GM23338 (cell line): ENCODE measurements at regions not wholly inside any gene's neighbourhood (a gene's known extent, or its start where the extent isn't known, plus 50 kb on each side); places are given as distances from the start of the nearest gene placed in this dataset.

ENCODE experiments used
- ATAC-seq: fragments of 200-7000 bp; cut with Tn5 transposase; 3 replicates; pipeline ENCODE4 v1.9.1; 2020
- DNase-seq: peaks from one replicate; pipeline ENCODE4 v3.0.0-alpha.2; 2015; ENCODE audit warnings: low spot score
- H2AFZ ChIP-seq: fragments of 200-600 bp; sonication (generic); 2 replicates; pipeline ENCODE4 v1.8.0; 2016; ENCODE audit warnings: antibody characterized with exemption, mild to moderate bottlenecking, moderate library complexity
- H3F3A ChIP-seq: fragments of 200-600 bp; sonication (generic); replicated peaks from 2 replicates; pipeline ENCODE4 v1.8.0; 2017; ENCODE audit warnings: antibody characterized with exemption, mixed run types, low read depth
- H3K27ac ChIP-seq: fragments of 200-600 bp; sonication (generic); 2 replicates; pipeline ENCODE4 v1.6.1; 2016; ENCODE audit warnings: low read depth
- H3K27me3 ChIP-seq: fragments of 200-600 bp; sonication (generic); 2 replicates; pipeline ENCODE4 v1.8.0; 2016; ENCODE audit warnings: mild to moderate bottlenecking, mixed run types, moderate library complexity; ENCODE audit not compliant: insufficient read depth
- H3K36me3 ChIP-seq: fragments of 200-600 bp; sonication (generic); 2 replicates; pipeline ENCODE4 v1.8.0; 2016; ENCODE audit warnings: mild to moderate bottlenecking; ENCODE audit not compliant: insufficient read depth
- H3K4me1 ChIP-seq: fragments of 200-600 bp; sonication (generic); 2 replicates; pipeline ENCODE4 v1.8.0; 2016; ENCODE audit warnings: mild to moderate bottlenecking, moderate library complexity; ENCODE audit not compliant: insufficient read depth
- H3K4me2 ChIP-seq: fragments of 200-600 bp; sonication (generic); 2 replicates; pipeline ENCODE4 v1.7.1; 2017; ENCODE audit warnings: mixed run types
- H3K4me3 ChIP-seq: fragments of 200-600 bp; sonication (generic); 2 replicates; pipeline ENCODE4 v1.6.1; 2016; ENCODE audit warnings: mixed run types
- H3K79me2 ChIP-seq: fragments of 200-600 bp; sonication (generic); replicated peaks from 2 replicates; pipeline ENCODE4 v1.8.0; 2017; ENCODE audit warnings: mild to moderate bottlenecking; ENCODE audit not compliant: insufficient read depth
- H3K9me2 ChIP-seq: fragments of 200-600 bp; sonication (generic); 2 replicates; pipeline ENCODE4 v1.8.0; 2017; ENCODE audit not compliant: insufficient read depth
- H4K20me1 ChIP-seq: fragments of 200-600 bp; sonication (generic); replicated peaks from 2 replicates; pipeline ENCODE4 v1.8.0; 2017; ENCODE audit warnings: mild to moderate bottlenecking; ENCODE audit not compliant: insufficient read depth
- H3K27ac Mint-ChIP-seq: 2 replicates; pipeline ENCODE4 v1.8.0; 2020; ENCODE audit warnings: inconsistent platforms, mild to moderate bottlenecking, moderate library complexity, mixed read lengths
- H3K27me3 Mint-ChIP-seq: 3 replicates; pipeline ENCODE4 v1.8.0; 2022; ENCODE audit warnings: low read depth, mild to moderate bottlenecking, moderate library complexity, mixed read lengths, inconsistent platforms; ENCODE audit not compliant: insufficient read depth, poor library complexity
- H3K36me3 Mint-ChIP-seq: 3 replicates; pipeline ENCODE4 v1.8.0; 2021; ENCODE audit warnings: low read depth, mild to moderate bottlenecking, inconsistent platforms, moderate library complexity, mixed read lengths
- H3K4me1 Mint-ChIP-seq: 3 replicates; pipeline ENCODE4 v1.8.0; 2020; ENCODE audit warnings: mild to moderate bottlenecking, inconsistent platforms, mixed read lengths
- H3K4me3 Mint-ChIP-seq: 3 replicates; pipeline ENCODE4 v1.8.0; 2021; ENCODE audit warnings: moderate library complexity, mild to moderate bottlenecking, inconsistent platforms, mixed read lengths
- H3K9me3 Mint-ChIP-seq: 3 replicates; pipeline ENCODE4 v1.8.0; 2020; ENCODE audit warnings: moderate library complexity, mild to moderate bottlenecking, inconsistent platforms, mixed read lengths
- CREB1 ChIP-seq: fragments of 250-450 bp; sonication (Bioruptor Pico); IDR thresholded peaks from 2 replicates; pipeline ENCODE4 v1.5.0; 2020; ENCODE audit warnings: low read depth, mild to moderate bottlenecking, moderate library complexity
- EZH2 ChIP-seq: fragments of 200-600 bp; sonication (generic); IDR thresholded peaks from one replicate; pipeline ENCODE4 v1.8.0; 2017; ENCODE audit warnings: antibody characterized with exemption, mild to moderate bottlenecking, low read depth; ENCODE audit not compliant: unreplicated experiment
- JUNB ChIP-seq: IDR thresholded peaks from one replicate; pipeline ENCODE4 v1.6.1; 2016; ENCODE audit warnings: antibody characterized with exemption; ENCODE audit not compliant: unreplicated experiment
- ZNF331 ChIP-seq: fragments of 250-450 bp; sonication (Bioruptor Pico); IDR thresholded peaks from 2 replicates; pipeline ENCODE4 v1.5.0; 2020; ENCODE audit warnings: low read depth, mild to moderate bottlenecking, moderate library complexity
- TF ChIP-seq, protein P1 (sequence below): IDR thresholded peaks from 2 replicates; pipeline ENCODE4 v1.6.1; 2016; ENCODE audit warnings: antibody characterized with exemption
- TF ChIP-seq, protein P2 (sequence below), 2 experiments: fragments of 200-600 bp in 1 of 2; sonication (generic) in 1 of 2; conservative IDR thresholded peaks; 2 replicates each; pipeline versions ENCODE4 v1.5.1 to v1.6.1; 2016 to 2017; ENCODE audit warnings: antibody characterized with exemption in 2 of 2, low read depth in 2 of 2, mild to moderate bottlenecking in 2 of 2, moderate library complexity in 1 of 2
- TF ChIP-seq, protein P3 (sequence below): fragments of 250-450 bp; sonication (Bioruptor Pico); IDR thresholded peaks from 2 replicates; pipeline ENCODE4 v1.5.0; 2020; ENCODE audit warnings: mild to moderate bottlenecking, moderate library complexity

DNA sequence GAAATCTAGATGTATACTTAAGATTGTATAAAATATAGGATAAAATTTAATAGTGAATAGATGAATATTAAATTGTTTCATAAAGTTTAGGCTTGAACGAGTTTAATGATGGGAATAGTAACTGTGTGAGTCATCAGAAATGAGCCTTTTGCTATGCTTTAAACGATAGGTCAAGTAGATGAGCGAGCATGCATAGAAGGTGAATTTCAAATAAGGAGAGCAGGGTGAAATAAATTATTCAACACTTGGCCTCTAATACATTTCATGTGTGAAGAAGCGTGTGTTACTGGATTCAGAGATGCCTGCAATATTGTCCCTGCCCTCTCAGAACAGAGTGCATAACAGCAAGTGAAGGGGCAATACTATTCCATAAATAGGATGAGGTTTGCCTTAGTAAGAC, 74.4 kb upstream of the EYA4 start:
- no peak overlapping the region for H3K27ac Mint-ChIP-seq
- H3K27me3 ChIP-seq = no peaks in the 10 kb centered on the region
- no peak overlapping the region for H2AFZ ChIP-seq
- H3K4me1 ChIP-seq = peaks cover 3% of the 10 kb centered on the region; the same call in 1 of the 2 replicates
- H3K9me3 Mint-ChIP-seq = peaks cover under 1% of the 10 kb centered on the region; the same call in 2 of the 3 replicates
- no peaks in the 10 kb centered on the region for H3F3A ChIP-seq
- peaks cover 12% of the 10 kb centered on the region; the same call in 1 of the 2 replicates for H3K9me2 ChIP-seq
- no peak overlapping the region for H3K4me3 ChIP-seq
- no peaks in the 10 kb centered on the region for H4K20me1 ChIP-seq
- H3K27me3 Mint-ChIP-seq = no peaks in the 10 kb centered on the region
- TF ChIP-seq, protein P1, sequence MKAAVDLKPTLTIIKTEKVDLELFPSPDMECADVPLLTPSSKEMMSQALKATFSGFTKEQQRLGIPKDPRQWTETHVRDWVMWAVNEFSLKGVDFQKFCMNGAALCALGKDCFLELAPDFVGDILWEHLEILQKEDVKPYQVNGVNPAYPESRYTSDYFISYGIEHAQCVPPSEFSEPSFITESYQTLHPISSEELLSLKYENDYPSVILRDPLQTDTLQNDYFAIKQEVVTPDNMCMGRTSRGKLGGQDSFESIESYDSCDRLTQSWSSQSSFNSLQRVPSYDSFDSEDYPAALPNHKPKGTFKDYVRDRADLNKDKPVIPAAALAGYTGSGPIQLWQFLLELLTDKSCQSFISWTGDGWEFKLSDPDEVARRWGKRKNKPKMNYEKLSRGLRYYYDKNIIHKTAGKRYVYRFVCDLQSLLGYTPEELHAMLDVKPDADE = no peak
- no peak for DNase-seq
- H3K36me3 Mint-ChIP-seq = peaks cover 5% of the 10 kb centered on the region; the same call in 1 of the 3 replicates
- no peaks in the 10 kb centered on the region for H3K79me2 ChIP-seq
- no peak for ATAC-seq
- no peak overlapping the region for H3K4me2 ChIP-seq
- H3K36me3 ChIP-seq = no peaks in the 10 kb centered on the region
- no peak overlapping the region for H3K4me3 Mint-ChIP-seq
- H3K27ac ChIP-seq = no peak overlapping the region
- H3K4me1 Mint-ChIP-seq = peaks cover 15% of the 10 kb centered on the region

DNA sequence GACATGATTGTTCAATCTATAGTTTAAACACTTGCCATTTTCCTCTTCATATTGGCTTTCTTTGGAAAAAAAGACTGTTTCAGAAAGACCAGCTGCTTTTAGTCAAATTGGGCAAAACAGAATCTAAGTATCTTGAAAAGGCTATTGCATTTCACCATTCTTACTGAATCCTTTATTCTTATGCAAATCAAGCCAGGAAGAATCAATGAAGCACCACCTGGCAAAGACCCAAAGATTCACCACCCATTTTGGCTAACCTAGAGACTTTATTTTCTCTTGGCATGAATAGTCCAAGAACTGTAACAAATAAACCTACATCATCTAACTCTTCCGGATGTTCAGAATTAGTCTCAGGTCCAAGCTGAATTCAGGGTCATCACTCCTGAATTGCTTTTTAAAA, 71.3 kb upstream of the EYA4 start:
- DNase-seq (peak; percentile 52), ATAC-seq (peak; percentile 47)
- Histone ChIP-seq H2AFZ (no peak overlapping the region), H3K27ac (peak overlapping the region; percentile 8; the same call in 1 of the 2 replicates), H3K4me3 (no peak overlapping the region), H3K4me2 (0 out of 2 replicates have a peak overlapping the region, but pooled peaks have one; percentile 1), H3K4me1 (peaks cover 3% of the 10 kb centered on the region; the same call in 1 of the 2 replicates), H3K36me3 (no peaks in the 10 kb centered on the region), H3F3A (no peaks in the 10 kb centered on the region), H3K9me2 (peaks cover 6% of the 10 kb centered on the region; the same call in 1 of the 2 replicates), H3K27me3 (no peaks in the 10 kb centered on the region), H4K20me1 (no peaks in the 10 kb centered on the region), H3K79me2 (no peaks in the 10 kb centered on the region)
- H3K4me3 Mint-ChIP-seq = no peak overlapping the region
- peaks cover 23% of the 10 kb centered on the region for H3K9me3 Mint-ChIP-seq
- peaks cover 26% of the 10 kb centered on the region for H3K36me3 Mint-ChIP-seq
- no peaks in the 10 kb centered on the region for H3K27me3 Mint-ChIP-seq
- H3K4me1 Mint-ChIP-seq = peaks cover 15% of the 10 kb centered on the region
- H3K27ac Mint-ChIP-seq = peak overlapping the region; percentile 46; the same call in 1 of the 2 replicates
- TF ChIP-seq, protein P1 = no peak
- TF ChIP-seq, protein P2, sequence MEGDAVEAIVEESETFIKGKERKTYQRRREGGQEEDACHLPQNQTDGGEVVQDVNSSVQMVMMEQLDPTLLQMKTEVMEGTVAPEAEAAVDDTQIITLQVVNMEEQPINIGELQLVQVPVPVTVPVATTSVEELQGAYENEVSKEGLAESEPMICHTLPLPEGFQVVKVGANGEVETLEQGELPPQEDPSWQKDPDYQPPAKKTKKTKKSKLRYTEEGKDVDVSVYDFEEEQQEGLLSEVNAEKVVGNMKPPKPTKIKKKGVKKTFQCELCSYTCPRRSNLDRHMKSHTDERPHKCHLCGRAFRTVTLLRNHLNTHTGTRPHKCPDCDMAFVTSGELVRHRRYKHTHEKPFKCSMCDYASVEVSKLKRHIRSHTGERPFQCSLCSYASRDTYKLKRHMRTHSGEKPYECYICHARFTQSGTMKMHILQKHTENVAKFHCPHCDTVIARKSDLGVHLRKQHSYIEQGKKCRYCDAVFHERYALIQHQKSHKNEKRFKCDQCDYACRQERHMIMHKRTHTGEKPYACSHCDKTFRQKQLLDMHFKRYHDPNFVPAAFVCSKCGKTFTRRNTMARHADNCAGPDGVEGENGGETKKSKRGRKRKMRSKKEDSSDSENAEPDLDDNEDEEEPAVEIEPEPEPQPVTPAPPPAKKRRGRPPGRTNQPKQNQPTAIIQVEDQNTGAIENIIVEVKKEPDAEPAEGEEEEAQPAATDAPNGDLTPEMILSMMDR (conservative IDR thresholded peaks at IDR 0.05; ENCODE audit: low read depth in 2 of 2) = no peak
- TF ChIP-seq ZNF331 (CRISPR knock-in tag) (no peak), EZH2 (no peak), JUNB (no peak), CREB1 (no peak)
- TF ChIP-seq, protein P3, sequence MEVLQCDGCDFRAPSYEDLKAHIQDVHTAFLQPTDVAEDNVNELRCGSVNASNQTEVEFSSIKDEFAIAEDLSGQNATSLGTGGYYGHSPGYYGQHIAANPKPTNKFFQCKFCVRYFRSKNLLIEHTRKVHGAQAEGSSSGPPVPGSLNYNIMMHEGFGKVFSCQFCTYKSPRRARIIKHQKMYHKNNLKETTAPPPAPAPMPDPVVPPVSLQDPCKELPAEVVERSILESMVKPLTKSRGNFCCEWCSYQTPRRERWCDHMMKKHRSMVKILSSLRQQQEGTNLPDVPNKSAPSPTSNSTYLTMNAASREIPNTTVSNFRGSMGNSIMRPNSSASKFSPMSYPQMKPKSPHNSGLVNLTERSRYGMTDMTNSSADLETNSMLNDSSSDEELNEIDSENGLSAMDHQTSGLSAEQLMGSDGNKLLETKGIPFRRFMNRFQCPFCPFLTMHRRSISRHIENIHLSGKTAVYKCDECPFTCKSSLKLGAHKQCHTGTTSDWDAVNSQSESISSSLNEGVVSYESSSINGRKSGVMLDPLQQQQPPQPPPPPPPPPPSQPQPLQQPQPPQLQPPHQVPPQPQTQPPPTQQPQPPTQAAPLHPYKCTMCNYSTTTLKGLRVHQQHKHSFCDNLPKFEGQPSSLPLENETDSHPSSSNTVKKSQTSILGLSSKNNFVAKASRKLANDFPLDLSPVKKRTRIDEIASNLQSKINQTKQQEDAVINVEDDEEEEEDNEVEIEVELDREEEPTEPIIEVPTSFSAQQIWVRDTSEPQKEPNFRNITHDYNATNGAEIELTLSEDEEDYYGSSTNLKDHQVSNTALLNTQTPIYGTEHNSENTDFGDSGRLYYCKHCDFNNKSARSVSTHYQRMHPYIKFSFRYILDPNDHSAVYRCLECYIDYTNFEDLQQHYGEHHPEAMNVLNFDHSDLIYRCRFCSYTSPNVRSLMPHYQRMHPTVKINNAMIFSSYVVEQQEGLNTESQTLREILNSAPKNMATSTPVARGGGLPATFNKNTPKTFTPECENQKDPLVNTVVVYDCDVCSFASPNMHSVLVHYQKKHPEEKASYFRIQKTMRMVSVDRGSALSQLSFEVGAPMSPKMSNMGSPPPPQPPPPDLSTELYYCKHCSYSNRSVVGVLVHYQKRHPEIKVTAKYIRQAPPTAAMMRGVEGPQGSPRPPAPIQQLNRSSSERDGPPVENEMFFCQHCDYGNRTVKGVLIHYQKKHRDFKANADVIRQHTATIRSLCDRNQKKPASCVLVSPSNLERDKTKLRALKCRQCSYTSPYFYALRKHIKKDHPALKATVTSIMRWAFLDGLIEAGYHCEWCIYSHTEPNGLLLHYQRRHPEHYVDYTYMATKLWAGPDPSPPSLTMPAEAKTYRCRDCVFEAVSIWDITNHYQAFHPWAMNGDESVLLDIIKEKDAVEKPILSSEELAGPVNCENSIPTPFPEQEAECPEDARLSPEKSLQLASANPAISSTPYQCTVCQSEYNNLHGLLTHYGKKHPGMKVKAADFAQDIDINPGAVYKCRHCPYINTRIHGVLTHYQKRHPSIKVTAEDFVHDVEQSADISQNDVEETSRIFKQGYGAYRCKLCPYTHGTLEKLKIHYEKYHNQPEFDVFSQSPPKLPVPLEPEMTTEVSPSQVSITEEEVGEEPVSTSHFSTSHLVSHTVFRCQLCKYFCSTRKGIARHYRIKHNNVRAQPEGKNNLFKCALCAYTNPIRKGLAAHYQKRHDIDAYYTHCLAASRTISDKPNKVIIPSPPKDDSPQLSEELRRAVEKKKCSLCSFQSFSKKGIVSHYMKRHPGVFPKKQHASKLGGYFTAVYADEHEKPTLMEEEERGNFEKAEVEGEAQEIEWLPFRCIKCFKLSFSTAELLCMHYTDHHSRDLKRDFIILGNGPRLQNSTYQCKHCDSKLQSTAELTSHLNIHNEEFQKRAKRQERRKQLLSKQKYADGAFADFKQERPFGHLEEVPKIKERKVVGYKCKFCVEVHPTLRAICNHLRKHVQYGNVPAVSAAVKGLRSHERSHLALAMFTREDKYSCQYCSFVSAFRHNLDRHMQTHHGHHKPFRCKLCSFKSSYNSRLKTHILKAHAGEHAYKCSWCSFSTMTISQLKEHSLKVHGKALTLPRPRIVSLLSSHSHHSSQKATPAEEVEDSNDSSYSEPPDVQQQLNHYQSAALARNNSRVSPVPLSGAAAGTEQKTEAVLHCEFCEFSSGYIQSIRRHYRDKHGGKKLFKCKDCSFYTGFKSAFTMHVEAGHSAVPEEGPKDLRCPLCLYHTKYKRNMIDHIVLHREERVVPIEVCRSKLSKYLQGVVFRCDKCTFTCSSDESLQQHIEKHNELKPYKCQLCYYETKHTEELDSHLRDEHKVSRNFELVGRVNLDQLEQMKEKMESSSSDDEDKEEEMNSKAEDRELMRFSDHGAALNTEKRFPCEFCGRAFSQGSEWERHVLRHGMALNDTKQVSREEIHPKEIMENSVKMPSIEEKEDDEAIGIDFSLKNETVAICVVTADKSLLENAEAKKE = peak; percentile 55; the same call in 1 of the 2 replicates
